ENCODE measurements at regions not wholly inside any gene's neighbourhood (a gene's known extent, or its start where the extent isn't known, plus 50 kb on each side); places are given as distances from the start of the nearest gene placed in this dataset.

DNA sequence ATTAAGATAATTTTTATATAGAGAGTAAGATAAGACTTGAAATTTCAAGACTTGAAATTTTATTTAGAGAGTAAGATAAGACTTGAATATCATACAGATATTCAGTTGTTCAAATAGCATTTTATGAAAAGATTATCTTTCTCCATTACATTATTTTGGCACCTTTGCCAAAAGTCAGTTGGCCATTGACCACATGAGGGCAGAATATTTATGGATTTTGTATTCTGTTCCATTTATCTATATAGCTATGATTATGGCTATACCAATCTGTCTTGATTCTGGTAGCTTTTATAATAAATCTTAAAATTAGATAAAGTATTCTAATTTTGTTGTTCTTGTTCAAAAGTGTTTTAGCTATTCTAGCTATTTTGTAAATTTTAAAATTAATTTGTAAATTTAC lies 537.9 kb upstream of the GJE1 start:
- Histone ChIP-seq H3K36me3 (ENCODE audit: low read depth) (no peaks in the 10 kb centered on the region), H3K27ac (ENCODE audit: poor library complexity, severe bottlenecking) (no peak overlapping the region), H3K27me3 (ENCODE audit: insufficient read depth, poor library complexity, severe bottlenecking) (no peaks in the 10 kb centered on the region), H3K4me3 (ENCODE audit: severe bottlenecking) (no peak overlapping the region), H3K9me3 (ENCODE audit: severe bottlenecking) (no peaks in the 10 kb centered on the region), H3K4me1 (ENCODE audit: insufficient read depth, poor library complexity, severe bottlenecking) (no peaks in the 10 kb centered on the region)
- TF ChIP-seq, protein P1, sequence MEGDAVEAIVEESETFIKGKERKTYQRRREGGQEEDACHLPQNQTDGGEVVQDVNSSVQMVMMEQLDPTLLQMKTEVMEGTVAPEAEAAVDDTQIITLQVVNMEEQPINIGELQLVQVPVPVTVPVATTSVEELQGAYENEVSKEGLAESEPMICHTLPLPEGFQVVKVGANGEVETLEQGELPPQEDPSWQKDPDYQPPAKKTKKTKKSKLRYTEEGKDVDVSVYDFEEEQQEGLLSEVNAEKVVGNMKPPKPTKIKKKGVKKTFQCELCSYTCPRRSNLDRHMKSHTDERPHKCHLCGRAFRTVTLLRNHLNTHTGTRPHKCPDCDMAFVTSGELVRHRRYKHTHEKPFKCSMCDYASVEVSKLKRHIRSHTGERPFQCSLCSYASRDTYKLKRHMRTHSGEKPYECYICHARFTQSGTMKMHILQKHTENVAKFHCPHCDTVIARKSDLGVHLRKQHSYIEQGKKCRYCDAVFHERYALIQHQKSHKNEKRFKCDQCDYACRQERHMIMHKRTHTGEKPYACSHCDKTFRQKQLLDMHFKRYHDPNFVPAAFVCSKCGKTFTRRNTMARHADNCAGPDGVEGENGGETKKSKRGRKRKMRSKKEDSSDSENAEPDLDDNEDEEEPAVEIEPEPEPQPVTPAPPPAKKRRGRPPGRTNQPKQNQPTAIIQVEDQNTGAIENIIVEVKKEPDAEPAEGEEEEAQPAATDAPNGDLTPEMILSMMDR (IDR thresholded peaks at IDR 0.05; ENCODE audit: poor library complexity, severe bottlenecking): peak; percentile 43
- DNase-seq (ENCODE audit: low spot score): no peak
- ATAC-seq (ENCODE audit: low read depth): no peak

GRCh38 chr6:141593311-141593710 lies 539.4 kb upstream of the GJE1 start:
- Histone ChIP-seq H3K27me3 (ENCODE audit: insufficient read depth, poor library complexity, severe bottlenecking) (no peaks in the 10 kb centered on the region), H3K4me3 (ENCODE audit: severe bottlenecking) (no peak overlapping the region), H3K27ac (ENCODE audit: poor library complexity, severe bottlenecking) (no peak overlapping the region), H3K4me1 (ENCODE audit: insufficient read depth, poor library complexity, severe bottlenecking) (no peaks in the 10 kb centered on the region), H3K36me3 (ENCODE audit: low read depth) (no peaks in the 10 kb centered on the region), H3K9me3 (ENCODE audit: severe bottlenecking) (no peaks in the 10 kb centered on the region)
- ATAC-seq (ENCODE audit: low read depth): no peak
- DNase-seq (ENCODE audit: low spot score): no peak
- TF ChIP-seq, protein P1 (IDR thresholded peaks at IDR 0.05; ENCODE audit: poor library complexity, severe bottlenecking): no peak

- Histone ChIP-seq H3K4me1 (ENCODE audit: insufficient read depth, poor library complexity, severe bottlenecking) (no peaks in the 10 kb centered on the region), H3K27ac (ENCODE audit: poor library complexity, severe bottlenecking) (no peak overlapping the region), H3K36me3 (ENCODE audit: low read depth) (no peaks in the 10 kb centered on the region), H3K9me3 (ENCODE audit: severe bottlenecking) (no peaks in the 10 kb centered on the region), H3K4me3 (ENCODE audit: severe bottlenecking) (no peak overlapping the region), H3K27me3 (ENCODE audit: insufficient read depth, poor library complexity, severe bottlenecking) (no peaks in the 10 kb centered on the region)
- DNase-seq (ENCODE audit: low spot score): no peak
- ATAC-seq (ENCODE audit: low read depth): peak; percentile 41; the same call in 1 of the 3 replicates
- TF ChIP-seq, protein P1 (IDR thresholded peaks at IDR 0.05; ENCODE audit: poor library complexity, severe bottlenecking): no peak
These were observed 545.1 kb upstream of the GJE1 start for GRCh38 chr6:141587482-141588266.

- Histone ChIP-seq H3K4me1 (ENCODE audit: insufficient read depth, poor library complexity, severe bottlenecking) (no peaks in the 10 kb centered on the region), H3K4me3 (ENCODE audit: severe bottlenecking) (no peak overlapping the region), H3K9me3 (ENCODE audit: severe bottlenecking) (no peaks in the 10 kb centered on the region), H3K27me3 (ENCODE audit: insufficient read depth, poor library complexity, severe bottlenecking) (no peaks in the 10 kb centered on the region), H3K27ac (ENCODE audit: poor library complexity, severe bottlenecking) (no peak overlapping the region), H3K36me3 (ENCODE audit: low read depth) (no peaks in the 10 kb centered on the region)
- TF ChIP-seq, protein P1 (IDR thresholded peaks at IDR 0.05; ENCODE audit: poor library complexity, severe bottlenecking): no peak
- peak; percentile 46; the same call in 1 of the 3 replicates for ATAC-seq (ENCODE audit: low read depth)
- no peak for DNase-seq (ENCODE audit: low spot score)
These were observed 551.7 kb upstream of the GJE1 start for GRCh38 chr6:141580988-141581552.

DNA sequence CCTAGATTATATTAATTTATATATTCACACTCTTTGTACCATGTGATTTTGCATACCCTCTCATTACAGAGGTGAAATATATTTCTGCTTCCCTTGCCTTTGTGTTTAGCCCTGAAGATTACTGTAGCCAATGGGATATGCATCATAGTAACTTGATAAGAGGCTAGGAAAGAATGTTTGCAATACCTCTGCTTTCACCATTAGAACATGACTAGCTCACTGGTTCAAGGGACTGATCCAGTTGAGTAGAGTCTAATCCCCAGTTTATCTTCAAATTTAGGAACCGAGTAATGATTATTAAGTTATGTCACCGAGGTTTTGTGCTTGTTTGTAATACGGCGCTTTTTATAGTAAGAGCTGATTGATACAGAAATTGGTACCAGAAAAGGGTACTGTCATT lies 552.6 kb upstream of the GJE1 start:
- H3K36me3 ChIP-seq (ENCODE audit: low read depth): no peaks in the 10 kb centered on the region
- no peak for ATAC-seq (ENCODE audit: low read depth)
- H3K9me3 ChIP-seq (ENCODE audit: severe bottlenecking): no peaks in the 10 kb centered on the region
- no peak for DNase-seq (ENCODE audit: low spot score)
- H3K4me1 ChIP-seq (ENCODE audit: insufficient read depth, poor library complexity, severe bottlenecking): no peaks in the 10 kb centered on the region
- H3K27me3 ChIP-seq (ENCODE audit: insufficient read depth, poor library complexity, severe bottlenecking): no peaks in the 10 kb centered on the region
- TF ChIP-seq, protein P1 (IDR thresholded peaks at IDR 0.05; ENCODE audit: poor library complexity, severe bottlenecking): no peak
- H3K4me3 ChIP-seq (ENCODE audit: severe bottlenecking): no peak overlapping the region
- H3K27ac ChIP-seq (ENCODE audit: poor library complexity, severe bottlenecking): no peak overlapping the region

Measured in RWPE2 (cell line).